Forelimb muscle (tissue), 1 donor: ENCODE measurements at regions not wholly inside any gene's neighbourhood (a gene's known extent, or its start where the extent isn't known, plus 50 kb on each side); places are given as distances from the start of the nearest gene placed in this dataset.

ENCODE experiments used
- DNase-seq: peaks from one replicate; pipeline ENCODE4 v3.0.0-alpha.2; 2013; ENCODE audit warnings: low read depth

GRCh38 chr18:40079786-40080185 lies 1875.2 kb upstream of the PIK3C3 start:
- DNase-seq, result no peak

- no peak for DNase-seq
Observed at GRCh38 chr18:40075616-40076015, 1879.4 kb upstream of the PIK3C3 start.

GRCh38 chr18:40072761-40073160 lies 1882.3 kb upstream of the PIK3C3 start:
- no peak for DNase-seq

- no peak for DNase-seq
Observed at GRCh38 chr18:40066368-40066767, 1888.7 kb upstream of the PIK3C3 start.

- no peak for DNase-seq
Observed at GRCh38 chr18:40063488-40063887, 1891.5 kb upstream of the PIK3C3 start.

- DNase-seq, result no peak
Observed at GRCh38 chr18:40061086-40061485, 1893.9 kb upstream of the PIK3C3 start.

GRCh38 chr18:40060562-40060961 lies 1894.5 kb upstream of the PIK3C3 start:
- no peak for DNase-seq

GRCh38 chr18:40058811-40059570 lies 1896.0 kb upstream of the PIK3C3 start:
- no peak for DNase-seq

GRCh38 chr18:40056079-40056692 lies 1898.8 kb upstream of the PIK3C3 start:
- DNase-seq, result no peak

GRCh38 chr18:40055262-40055661 lies 1899.8 kb upstream of the PIK3C3 start:
- no peak for DNase-seq

GRCh38 chr18:40049716-40050115 lies 1905.3 kb upstream of the PIK3C3 start:
- no peak for DNase-seq

GRCh38 chr18:40048886-40049650 lies 1906.0 kb upstream of the PIK3C3 start:
- DNase-seq, result no peak

GRCh38 chr18:40048253-40048652 lies 1906.8 kb upstream of the PIK3C3 start:
- DNase-seq, result no peak

- no peak for DNase-seq
Observed at GRCh38 chr18:40046596-40046995, 1908.4 kb upstream of the PIK3C3 start.

- DNase-seq, result no peak
Observed at GRCh38 chr18:40041951-40042350, 1913.1 kb upstream of the PIK3C3 start.

- DNase-seq, result no peak
Observed at GRCh38 chr18:40040574-40040973, 1914.5 kb upstream of the PIK3C3 start.

- no peak for DNase-seq
Observed at GRCh38 chr18:40037356-40037755, 1917.7 kb upstream of the PIK3C3 start.

- no peak for DNase-seq
Observed at GRCh38 chr18:40036861-40037260, 1918.2 kb upstream of the PIK3C3 start.

GRCh38 chr18:40035966-40036365 lies 1919.1 kb upstream of the PIK3C3 start:
- no peak for DNase-seq

- no peak for DNase-seq
Observed at GRCh38 chr18:40032076-40032475, 1923.0 kb upstream of the PIK3C3 start.

GRCh38 chr18:40031435-40031834 lies 1923.6 kb upstream of the PIK3C3 start:
- no peak for DNase-seq

GRCh38 chr18:40019797-40020392 lies 1935.1 kb upstream of the PIK3C3 start:
- DNase-seq, result no peak
